Adrenal gland (tissue), 9 donors: ENCODE measurements at regions not wholly inside any gene's neighbourhood (a gene's known extent, or its start where the extent isn't known, plus 50 kb on each side); places are given as distances from the start of the nearest gene placed in this dataset.
"Not testable (repeated sequence)": the region's sequence is repeated elsewhere in the genome, so short reads cannot be mapped to it uniquely, and the experiment has no call there.

ENCODE experiments used
- DNase-seq, 7 donors: peaks; one replicate each; pipeline ENCODE4 v3.0.0-alpha.2; 2019 to 2020
- H3K27ac ChIP-seq, 5 donors: fragments of 200-600 bp; sonication (generic) in 4 of 5; 1 replicate in 3 of 5; 2 replicates in 2 of 5; pipeline versions ENCODE4 v1.5.1 to v1.8.0; 2016 to 2020; ENCODE audit warnings: mild to moderate bottlenecking in 1 of 5
- H3K27me3 ChIP-seq: fragments of 200-600 bp; 2 replicates; pipeline ENCODE4 v1.8.0; 2021
- H3K36me3 ChIP-seq, 2 donors: fragments of 200-600 bp; replicated peaks in 1 of 2; 1 replicate in 1 of 2; 2 replicates in 1 of 2; pipeline versions ENCODE4 v1.5.1 to v1.8.0; 2018 to 2022
- H3K4me1 ChIP-seq, 2 donors: fragments of 200-600 bp; replicated peaks in 1 of 2; 1 replicate in 1 of 2; 2 replicates in 1 of 2; pipeline versions ENCODE4 v1.5.1 to v1.8.0; 2018 to 2021
- H3K4me3 ChIP-seq, 4 donors: fragments of 200-600 bp; sonication (generic) in 3 of 4; one replicate each; pipeline ENCODE4 v1.5.1; 2016 to 2018
- H3K9me3 ChIP-seq, 3 donors: fragments of 200-600 bp; sonication (generic) in 1 of 3; replicated peaks in 1 of 3; 1 replicate in 2 of 3; 2 replicates in 1 of 3; pipeline versions ENCODE4 v1.5.1 to v1.8.0; 2016 to 2021
- CTCF ChIP-seq, 6 experiments: fragments of 450-650 bp in 4 of 6; fragments of 200-600 bp in 2 of 6; sonication (generic) in 1 of 6; IDR thresholded peaks; 1 replicate in 5 of 6; 2 replicates in 1 of 6; pipeline versions ENCODE4 v1.5.1 to v1.8.0; 2016 to 2021; ENCODE audit warnings: antibody characterized with exemption in 6 of 6, mild to moderate bottlenecking in 2 of 6, moderate library complexity in 1 of 6
- POLR2A ChIP-seq, 2 donors: fragments of 450-650 bp; IDR thresholded peaks; one replicate each; pipeline ENCODE4 v1.6.1; 2017; ENCODE audit warnings: antibody characterized with exemption in 2 of 2, mild to moderate bottlenecking in 2 of 2, moderate library complexity in 1 of 2
- WGBS, 4 donors: extraction: QIAGEN DNeasy Blood & Tissue Kit in 2 of 4; methylation state at CpG; one replicate each; pipeline versions ENCODE4 v1.1.5 to v1.1.7; 2013 to 2017; 5-methylcytosine and 5-hydroxymethylcytosine counted together
- intact Hi-C, 2 donors: fragments of 100-400 bp; cut with DNase I; formaldehyde crosslinking; loops; one replicate each; pipeline versions ENCODE4 v1.14.1 to v1.15.0; 2022 to 2023
- donor health status: healthy with polysubstance abuse.
- donor health status: Bipolar disorder and iron deficiency.
- donor health status: DM: yes; HTN: yes; CAD: no.
- donor health status: DM: no; HTN: no; CAD: no.
- donor health status: DM: no; HTN: no; CAD: no.

GRCh38 chr1:193884848-193885558 lies 698.6 kb upstream of the B3GALT2 start:
- Histone ChIP-seq H3K27me3 (no peaks in the 10 kb centered on the region), H3K27ac (no peak overlapping the region), H3K9me3 (no peaks in the 10 kb centered on the region), H3K4me3 (no peak overlapping the region), H3K4me1 (no peaks in the 10 kb centered on the region), H3K36me3 (no peaks in the 10 kb centered on the region)
- intact Hi-C loops = no loop called here
- TF ChIP-seq CTCF (IDR thresholded peaks at IDR 0.05) = no peak
- no peak for TF ChIP-seq POLR2A (IDR thresholded peaks at IDR 0.05)
- 94 to 98% (median 96%) methylated on average over 5 to 11 of the region's 11 CpGs for WGBS, 4 donors
- no peak for DNase-seq

- H3K36me3 ChIP-seq, H3K4me1 ChIP-seq, H3K27me3 ChIP-seq, H3K9me3 ChIP-seq, H3K4me3 ChIP-seq, DNase-seq, intact Hi-C loops, H3K27ac ChIP-seq: not testable (repeated sequence)
- WGBS, 4 donors = 73 to 86% (median 80%) methylated on average over 1 of the region's 1 CpG
These were observed 691.5 kb upstream of the B3GALT2 start for GRCh38 chr1:193877920-193878319.

GRCh38 chr1:193868425-193868824 lies 682.0 kb upstream of the B3GALT2 start:
- H3K9me3 ChIP-seq = no peaks in the 10 kb centered on the region
- no peaks in the 10 kb centered on the region for H3K27me3 ChIP-seq
- H3K4me1 ChIP-seq = no peaks in the 10 kb centered on the region
- no peak overlapping the region for H3K4me3 ChIP-seq
- DNase-seq = no peak
- no peaks in the 10 kb centered on the region for H3K36me3 ChIP-seq
- no peak overlapping the region for H3K27ac ChIP-seq
- TF ChIP-seq CTCF (IDR thresholded peaks at IDR 0.05) (no peak), POLR2A (IDR thresholded peaks at IDR 0.05) (no peak)
- WGBS, 4 donors = 80 to 88% (median 82%) methylated on average over 5 of the region's 5 CpGs
- intact Hi-C loops = no loop called here

GRCh38 chr1:193856261-193856660 lies 669.8 kb upstream of the B3GALT2 start:
- 69 to 90% (median 85%) methylated on average over 6 of the region's 6 CpGs for WGBS, 4 donors
- Histone ChIP-seq H3K36me3 (no peaks in the 10 kb centered on the region), H3K4me3 (no peak overlapping the region), H3K27ac (no peak overlapping the region), H3K9me3 (no peaks in the 10 kb centered on the region), H3K4me1 (no peaks in the 10 kb centered on the region), H3K27me3 (no peaks in the 10 kb centered on the region)
- no peak for DNase-seq
- TF ChIP-seq POLR2A (IDR thresholded peaks at IDR 0.05) = no peak
- TF ChIP-seq CTCF (IDR thresholded peaks at IDR 0.05) = no peak
- intact Hi-C loops = no loop called here

GRCh38 chr1:193850745-193851144 lies 664.3 kb upstream of the B3GALT2 start:
- Histone ChIP-seq H3K27me3 (no peaks in the 10 kb centered on the region), H3K36me3 (no peaks in the 10 kb centered on the region), H3K9me3 (no peaks in the 10 kb centered on the region), H3K27ac (no peak overlapping the region), H3K4me3 (no peak overlapping the region), H3K4me1 (no peaks in the 10 kb centered on the region)
- 57 to 77% (median 66%) methylated on average over 2 of the region's 2 CpGs for WGBS, 4 donors
- intact Hi-C loops = no loop called here
- no peak for DNase-seq
- TF ChIP-seq POLR2A (IDR thresholded peaks at IDR 0.05) (no peak), CTCF (IDR thresholded peaks at IDR 0.05) (no peak)
